ENCODE measurements at regions not wholly inside any gene's neighbourhood (a gene's known extent, or its start where the extent isn't known, plus 50 kb on each side); places are given as distances from the start of the nearest gene placed in this dataset.

DNA sequence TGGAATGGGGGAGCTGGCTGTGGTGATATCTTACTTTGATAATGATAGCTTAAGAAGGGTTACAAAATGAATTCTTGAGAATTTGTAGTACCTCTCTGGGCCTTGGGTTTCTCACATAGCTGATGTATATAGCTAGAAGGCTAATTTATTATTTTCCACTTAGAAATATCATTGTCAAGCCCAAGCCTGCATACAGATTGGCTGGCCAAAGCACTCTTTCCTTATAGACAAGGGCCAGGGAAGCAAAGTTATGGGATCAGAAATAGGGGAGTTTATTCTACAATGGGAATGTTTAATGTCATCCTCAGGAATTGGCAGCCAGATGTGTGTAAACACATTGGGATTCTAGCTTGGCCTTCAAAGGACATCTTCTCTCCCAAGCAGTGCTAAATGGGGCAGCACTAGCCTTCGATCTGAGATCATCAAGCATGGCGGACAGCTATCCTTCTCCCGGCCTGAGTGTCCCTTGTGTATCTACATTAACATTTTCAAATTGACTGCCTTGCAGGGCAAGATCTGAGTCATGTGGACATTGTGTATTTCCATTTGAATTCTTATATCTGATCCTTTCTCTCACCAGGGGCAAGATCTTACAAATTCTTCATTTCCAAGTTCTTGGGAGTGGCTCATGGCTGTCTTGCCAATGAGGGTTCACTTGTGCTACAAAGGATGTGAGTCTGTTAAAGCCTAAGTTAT, 457.2 kb downstream of the ARHGEF28 start:
- CTCF ChIA-PET (ENCODE audit: partially characterized antibody), result no interaction called here

More for the DNA sequence above, 457.2 kb downstream of the ARHGEF28 start:
- H4K20me1 ChIP-seq (replicated peaks in 1 of 2; ENCODE audit: control insufficient read depth in 1 of 2, insufficient read depth in 2 of 2, low read length in 2 of 2), result no peaks in the 10 kb centered on the region
- no peak overlapping the region for H4K5ac ChIP-seq (ENCODE audit: insufficient read length, low read depth, low read length)
- TF ChIP-seq CHD1 (IDR thresholded peaks at IDR 0.05; ENCODE audit: low read depth, low read length) (no peak), USF2 (IDR thresholded peaks at IDR 0.05; ENCODE audit: low read length) (no peak), JUND (IDR thresholded peaks at IDR 0.05; ENCODE audit: low read length) (no peak), EGR1 (IDR thresholded peaks at IDR 0.05; ENCODE audit: borderline replicate concordance, low read depth, low read length) (no peak), ATF3 (IDR thresholded peaks at IDR 0.05; ENCODE audit: insufficient read depth, low read depth, low read length) (no peak), SP4 (IDR thresholded peaks at IDR 0.05; ENCODE audit: low read length) (no peak), KDM4A (IDR thresholded peaks at IDR 0.05; ENCODE audit: low read depth, low read length, severe bottlenecking) (no peak), SIN3A (conservative IDR thresholded peaks at IDR 0.05 in 1 of 2, IDR thresholded peaks at IDR 0.05 in 1 of 2; ENCODE audit: low read depth in 1 of 2, low read length in 2 of 2) (no peak), NRF1 (IDR thresholded peaks at IDR 0.05; ENCODE audit: low read depth, low read length) (no peak), NANOG (IDR thresholded peaks at IDR 0.05; ENCODE audit: insufficient read depth, low read depth, low read length, poor library complexity, severe bottlenecking) (no peak), KDM5A (IDR thresholded peaks at IDR 0.05; ENCODE audit: low read length) (no peak)
- FAIRE-seq (no peak), DNase-seq (ENCODE audit: low read depth in 1 of 2, low spot score in 2 of 2) (no peak)
- H3K4ac ChIP-seq (replicated peaks; ENCODE audit: insufficient read length, low read depth, low read length), result no peak overlapping the region
- no peaks in the 10 kb centered on the region for H3K27me3 ChIP-seq (replicated peaks in 1 of 4; ENCODE audit: control insufficient read depth in 3 of 4, extremely low read depth in 1 of 4, insufficient read depth in 3 of 4, low read length in 3 of 4)
- no peaks in the 10 kb centered on the region for H3K23me2 ChIP-seq (ENCODE audit: low read depth, low read length)
- no peak overlapping the region for H3K18ac ChIP-seq (ENCODE audit: extremely low read depth, low read length)
- H2BK5ac ChIP-seq (ENCODE audit: low read depth, low read length), result no peak overlapping the region
- H3K79me1 ChIP-seq (ENCODE audit: low read depth, low read length), result no peaks in the 10 kb centered on the region
- H2AFZ ChIP-seq (ENCODE audit: low read length), result no peak overlapping the region
- H3K9me3 ChIP-seq (ENCODE audit: insufficient read depth in 2 of 2, low read depth in 1 of 2, low read length in 1 of 2), result no peaks in the 10 kb centered on the region
- no peak overlapping the region for H2BK120ac ChIP-seq (replicated peaks; ENCODE audit: low read depth, low read length)
- POLR2A ChIA-PET (ENCODE audit: partially characterized antibody), result no interaction called here
- H3K23ac ChIP-seq (ENCODE audit: insufficient read length), result no peak overlapping the region
- H4K91ac ChIP-seq (replicated peaks; ENCODE audit: insufficient read length, low read length), result no peak overlapping the region
- no peak overlapping the region for H3K27ac ChIP-seq (ENCODE audit: low read depth, low read length)
- no peak overlapping the region for H2BK12ac ChIP-seq (ENCODE audit: low read depth, low read length)
- no peak overlapping the region for H2BK15ac ChIP-seq (ENCODE audit: low read length)
- 79% methylated on average over 3 of the region's 3 CpGs; no CpG with 5 or more reads in 1 of the 2 experiments for WGBS, 2 experiments (ENCODE audit: extremely low coverage in 1 of 2, insufficient coverage in 1 of 2, insufficient read length in 1 of 2, insufficient replicate concordance in 2 of 2, low coverage in 1 of 2, low lambda C conversion rate in 2 of 2, missing lambda C conversion rate in 1 of 2)
- no peak overlapping the region for H3K9ac ChIP-seq (replicated peaks in 1 of 4; ENCODE audit: extremely low read depth in 1 of 4, low read depth in 3 of 4, low read length in 3 of 4)
- H2AK5ac ChIP-seq (ENCODE audit: low read depth, low read length), result no peak overlapping the region
- no peak overlapping the region for H2BK20ac ChIP-seq (ENCODE audit: low read length)
- H3K14ac ChIP-seq (ENCODE audit: insufficient read length), result no peak overlapping the region
- no peaks in the 10 kb centered on the region for H3K36me3 ChIP-seq (ENCODE audit: control insufficient read depth in 2 of 4, insufficient read depth in 4 of 4, low read length in 3 of 4)
- H3K79me2 ChIP-seq (ENCODE audit: control insufficient read depth in 1 of 2, insufficient read depth in 2 of 2, low read length in 2 of 2), result no peaks in the 10 kb centered on the region
- no peak overlapping the region for H3K56ac ChIP-seq (replicated peaks; ENCODE audit: insufficient read length, low read depth, low read length)
- H3K4me1 ChIP-seq (replicated peaks in 1 of 4; ENCODE audit: control insufficient read depth in 3 of 4, insufficient read depth in 4 of 4, low read length in 3 of 4), result no peaks in the 10 kb centered on the region; a peak in 1 of 7 replicates
- no peak overlapping the region for H4K8ac ChIP-seq (ENCODE audit: extremely low read depth, insufficient read depth, low read length)
- no peak overlapping the region for H3K4me2 ChIP-seq (ENCODE audit: insufficient read depth in 1 of 2, low read depth in 2 of 2, low read length in 2 of 2)
- H3K4me3 ChIP-seq (ENCODE audit: extremely low read depth in 1 of 4, insufficient read depth in 2 of 4, low read depth in 3 of 4, low read length in 4 of 4), result no peak overlapping the region
